LNCaP clone FGC (cell line): ENCODE measurements at regions not wholly inside any gene's neighbourhood (a gene's known extent, or its start where the extent isn't known, plus 50 kb on each side); places are given as distances from the start of the nearest gene placed in this dataset.

Experiments
- DNase-seq: peaks from one replicate; pipeline ENCODE4 v3.0.0-alpha.2; 2011; ENCODE audit warnings: low read depth
- H3K4me3 ChIP-seq: 2 replicates; pipeline ENCODE4 v1.5.1; 2011; ENCODE audit warnings: mild to moderate bottlenecking, low read depth, low read length, control low read depth
- CTCF ChIP-seq: IDR thresholded peaks from 2 replicates; pipeline ENCODE4 v1.5.1; 2012; ENCODE audit warnings: mild to moderate bottlenecking; ENCODE audit not compliant: control insufficient read depth, insufficient read depth; ENCODE audit errors: extremely low read depth

GRCh38 chr20:41671143-41671542 lies 53.0 kb upstream of the CHD6 start:
- TF ChIP-seq CTCF: no peak
- no peak for DNase-seq

GRCh38 chr20:41670631-41671030 lies 52.5 kb upstream of the CHD6 start:
- H3K4me3 ChIP-seq: no peak overlapping the region
- TF ChIP-seq CTCF: no peak
- no peak for DNase-seq

More at GRCh38 chr20:41671143-41671542, 53.0 kb upstream of the CHD6 start:
- no peak overlapping the region for H3K4me3 ChIP-seq

GRCh38 chr20:41669708-41670263 lies 51.6 kb upstream of the CHD6 start:
- no peak for TF ChIP-seq CTCF
- H3K4me3 ChIP-seq: no peak overlapping the region
- DNase-seq: no peak

- no peak for TF ChIP-seq CTCF
- H3K4me3 ChIP-seq: no peak overlapping the region
- no peak for DNase-seq
Measured at GRCh38 chr20:41668057-41668749, 50.0 kb upstream of the CHD6 start.
